Activated CD8-positive, alpha-beta memory T cell treated with anti-CD3 and anti-CD28 coated beads for 24 hours (primary cell): ENCODE measurements at regions not wholly inside any gene's neighbourhood (a gene's known extent, or its start where the extent isn't known, plus 50 kb on each side); places are given as distances from the start of the nearest gene placed in this dataset.
"Not testable (repeated sequence)": the region's sequence is repeated elsewhere in the genome, so short reads cannot be mapped to it uniquely, and the experiment has no call there.

Experiments
- DNase-seq: peaks from one replicate; pipeline ENCODE4 v3.0.0-alpha.2; 2020

- not testable (repeated sequence) for DNase-seq
These were observed 218.5 kb upstream of the ATP6AP2 start for GRCh38 chrX:40362291-40362690.

- DNase-seq: no peak
These were observed 220.2 kb upstream of the ATP6AP2 start for GRCh38 chrX:40360557-40360956.

- no peak for DNase-seq
These were observed 221.2 kb upstream of the ATP6AP2 start for GRCh38 chrX:40359593-40359992.

GRCh38 chrX:40358994-40359393 lies 221.8 kb upstream of the ATP6AP2 start:
- DNase-seq: no peak

GRCh38 chrX:40349251-40349650 lies 231.5 kb upstream of the ATP6AP2 start:
- no peak for DNase-seq

GRCh38 chrX:40346379-40346778 lies 234.4 kb upstream of the ATP6AP2 start:
- DNase-seq: no peak

GRCh38 chrX:40343319-40343718 lies 237.5 kb upstream of the ATP6AP2 start:
- DNase-seq: no peak

- DNase-seq: no peak
These were observed 240.7 kb upstream of the ATP6AP2 start for GRCh38 chrX:40340116-40340515.

- DNase-seq: no peak
These were observed 235.6 kb upstream of the BCOR start for GRCh38 chrX:40333344-40333743.

- DNase-seq: no peak
These were observed 234.0 kb upstream of the BCOR start for GRCh38 chrX:40331762-40332161.

- no peak for DNase-seq
These were observed 233.6 kb upstream of the BCOR start for GRCh38 chrX:40331353-40331752.

- no peak for DNase-seq
These were observed 231.9 kb upstream of the BCOR start for GRCh38 chrX:40329616-40330015.

- no peak for DNase-seq
These were observed 229.3 kb upstream of the BCOR start for GRCh38 chrX:40327085-40327484.

- no peak for DNase-seq
These were observed 228.6 kb upstream of the BCOR start for GRCh38 chrX:40326186-40326965.

- DNase-seq: no peak
These were observed 227.4 kb upstream of the BCOR start for GRCh38 chrX:40325161-40325560.

- DNase-seq: no peak
These were observed 226.2 kb upstream of the BCOR start for GRCh38 chrX:40323977-40324376.

GRCh38 chrX:40320819-40321218 lies 223.1 kb upstream of the BCOR start:
- no peak for DNase-seq

GRCh38 chrX:40318801-40319200 lies 221.0 kb upstream of the BCOR start:
- DNase-seq: no peak

- DNase-seq: no peak
These were observed 220.3 kb upstream of the BCOR start for GRCh38 chrX:40318076-40318475.

GRCh38 chrX:40316502-40316901 lies 218.7 kb upstream of the BCOR start:
- no peak for DNase-seq

GRCh38 chrX:40314070-40314469 lies 216.3 kb upstream of the BCOR start:
- DNase-seq: no peak

GRCh38 chrX:40313269-40313668 lies 215.5 kb upstream of the BCOR start:
- no peak for DNase-seq

- DNase-seq: no peak
These were observed 212.7 kb upstream of the BCOR start for GRCh38 chrX:40310447-40310846.

- no peak for DNase-seq
These were observed 212.3 kb upstream of the BCOR start for GRCh38 chrX:40310016-40310415.

GRCh38 chrX:40307871-40308270 lies 210.1 kb upstream of the BCOR start:
- no peak for DNase-seq
